GM12878 (cell line): ENCODE measurements at regions not wholly inside any gene's neighbourhood (a gene's known extent, or its start where the extent isn't known, plus 50 kb on each side); places are given as distances from the start of the nearest gene placed in this dataset.

Source experiments
- ATAC-seq: fragments of 200-7000 bp; cut with Tn5 transposase; 3 replicates; pipeline ENCODE4 v1.9.1; 2020; ENCODE audit warnings: mild to moderate bottlenecking, moderate library complexity
- BruUV-seq: library from RNA; stranded (reverse); fragments of 400-500 nt; replicated peaks from 2 replicates; lab custom pipeline; 2021; lab: Mats Ljungman, UMichigan
- CTCF ChIA-PET: fragments of 300-600 bp; sonication (Branson Sonifier 250); formaldehyde crosslinking; extraction: SDS; loops from one replicate; lab custom pipeline; 2021; ENCODE audit warnings: inconsistent platforms; lab: Yijun Ruan, JAX
- POLR2A ChIA-PET: fragments of 350-600 bp; formaldehyde crosslinking; extraction: SDS; loops from one replicate; lab custom pipeline; 2021; ENCODE audit warnings: inconsistent platforms; lab: Charles Lee
- RAD21 ChIA-PET: fragments of 300-600 bp; sonication (Branson Sonifier 250); formaldehyde crosslinking; loops from one replicate; lab custom pipeline; 2023; ENCODE audit warnings: antibody characterized with exemption; ENCODE audit not compliant: unreplicated experiment; lab: Charles Lee
- SMC1A ChIA-PET: fragments of 300-600 bp; sonication (Branson Sonifier 250); formaldehyde crosslinking; loops from one replicate; lab custom pipeline; 2023; ENCODE audit not compliant: unreplicated experiment, uncharacterized antibody; lab: Charles Lee
- DNase-seq: peaks from one replicate; pipeline ENCODE4 v3.0.0-alpha.2; 2011; ENCODE audit warnings: low read depth, low spot score
- FAIRE-seq: peaks from 3 replicates; lab custom pipeline; 2011; peaks lifted over from hg19 to GRCh38; lab: Jason Lieb, UNC
- H2AFZ ChIP-seq: 2 replicates; pipeline ENCODE4 v1.6.0; 2011; ENCODE audit warnings: low read depth, low read length, control low read depth; ENCODE audit not compliant: control insufficient read depth
- H3K27ac ChIP-seq: 2 replicates; pipeline ENCODE4 v1.5.1; 2011; ENCODE audit warnings: control low read depth; ENCODE audit not compliant: control insufficient read depth, insufficient read depth
- H3K27me3 ChIP-seq, 2 experiments: replicated peaks in 1 of 2; 2 replicates each; pipeline versions ENCODE4 v1.6.0 to v1.6.1; 2011; ENCODE audit warnings: low read length in 1 of 2; ENCODE audit not compliant: control insufficient read depth in 2 of 2, insufficient read depth in 2 of 2
- H3K36me3 ChIP-seq, 2 experiments: 2 replicates each; pipeline ENCODE4 v1.5.1; 2011; ENCODE audit warnings: low read length in 1 of 2; ENCODE audit not compliant: control insufficient read depth in 2 of 2, insufficient read depth in 2 of 2
- H3K4me1 ChIP-seq: 2 replicates; pipeline ENCODE4 v1.6.1; 2011; ENCODE audit warnings: mild to moderate bottlenecking, low read length, moderate library complexity, mixed read lengths; ENCODE audit not compliant: control insufficient read depth, insufficient read depth
- H3K4me2 ChIP-seq: 2 replicates; pipeline ENCODE4 v1.6.0; 2011; ENCODE audit warnings: control low read depth; ENCODE audit not compliant: control insufficient read depth, insufficient read depth
- H3K4me3 ChIP-seq: fragments of 200-600 bp; sonication (generic); 2 replicates; pipeline ENCODE4 v1.5.1; 2016
- H3K79me2 ChIP-seq: 2 replicates; pipeline ENCODE4 v1.6.0; 2011; ENCODE audit warnings: low read length; ENCODE audit not compliant: control insufficient read depth, insufficient read depth
- H3K9ac ChIP-seq: 2 replicates; pipeline ENCODE4 v1.8.0; 2011; ENCODE audit warnings: low read length, control low read depth, mixed read lengths; ENCODE audit not compliant: control insufficient read depth, insufficient read depth
- H3K9me3 ChIP-seq: replicated peaks from 3 replicates; pipeline ENCODE4 v1.5.1; 2011; ENCODE audit warnings: mild to moderate bottlenecking, low read length; ENCODE audit not compliant: control insufficient read depth, insufficient read depth
- H4K20me1 ChIP-seq: 2 replicates; pipeline ENCODE4 v1.6.0; 2011; ENCODE audit not compliant: control insufficient read depth, insufficient read depth
- BMI1 ChIP-seq: fragments of 450-650 bp; IDR thresholded peaks from 2 replicates; pipeline ENCODE4 v1.6.1; 2016; ENCODE audit warnings: mild to moderate bottlenecking, moderate library complexity, borderline replicate concordance
- ETV6 ChIP-seq, 2 experiments: fragments of 450-650 bp in 1 of 2; IDR thresholded peaks in 1 of 2; conservative IDR thresholded peaks in 1 of 2; 2 replicates each; pipeline ENCODE4 v1.6.1; 2014; ENCODE audit warnings: antibody characterized with exemption in 1 of 2, borderline replicate concordance in 1 of 2, low read depth in 1 of 2, mild to moderate bottlenecking in 1 of 2, moderate library complexity in 1 of 2
- MEF2A ChIP-seq: IDR thresholded peaks from 2 replicates; pipeline ENCODE4 v1.6.1; 2011; ENCODE audit warnings: low read depth, mild to moderate bottlenecking, low read length, moderate library complexity; ENCODE audit not compliant: insufficient read depth
- MTA2 ChIP-seq: fragments of 450-650 bp; IDR thresholded peaks from 2 replicates; pipeline ENCODE4 v1.6.1; 2016; ENCODE audit warnings: low read depth, mild to moderate bottlenecking, moderate library complexity
- NFXL1 ChIP-seq: fragments of 450-650 bp; IDR thresholded peaks from 2 replicates; pipeline ENCODE4 v1.6.1; 2017; ENCODE audit warnings: antibody characterized with exemption, mild to moderate bottlenecking, borderline replicate concordance
- PAX8 ChIP-seq: fragments of 450-650 bp; IDR thresholded peaks from 2 replicates; pipeline ENCODE4 v1.6.1; 2017; ENCODE audit warnings: mild to moderate bottlenecking, moderate library complexity
- RB1 ChIP-seq: fragments of 450-650 bp; formaldehyde crosslinking; IDR thresholded peaks from 2 replicates; pipeline ENCODE4 v1.6.1; 2017; ENCODE audit warnings: mild to moderate bottlenecking, borderline replicate concordance
- SIX5 ChIP-seq: IDR thresholded peaks from 2 replicates; pipeline ENCODE4 v1.6.1; 2011; ENCODE audit warnings: mild to moderate bottlenecking, low read depth, low read length, moderate library complexity; ENCODE audit not compliant: severe bottlenecking
- SKIL ChIP-seq: fragments of 450-650 bp; IDR thresholded peaks from 2 replicates; pipeline ENCODE4 v1.6.1; 2017; ENCODE audit warnings: mild to moderate bottlenecking, low read depth, inconsistent platforms; ENCODE audit not compliant: poor library complexity, severe bottlenecking
- SUPT20H ChIP-seq: IDR thresholded peaks from 2 replicates; pipeline ENCODE4 v1.6.1; 2011; ENCODE audit warnings: low read depth, mild to moderate bottlenecking, low read length, moderate library complexity, borderline replicate concordance; ENCODE audit not compliant: control insufficient read depth
- TCF12 ChIP-seq: IDR thresholded peaks from 2 replicates; pipeline ENCODE4 v1.6.1; 2011; ENCODE audit warnings: low read depth, mild to moderate bottlenecking, low read length
- ZBED1 ChIP-seq: IDR thresholded peaks from 2 replicates; pipeline ENCODE4 v1.6.1; 2016; ENCODE audit warnings: borderline replicate concordance
- ZNF384 ChIP-seq: IDR thresholded peaks from 2 replicates; pipeline ENCODE4 v1.6.1; 2012; ENCODE audit warnings: low read depth, mild to moderate bottlenecking, low read length, improper control_type of control experiment, borderline replicate concordance
- WGBS: methylation state at CpG from one replicate; pipeline ENCODE4 v1.1.6; 2016; ENCODE audit warnings: low lambda C conversion rate; ENCODE audit not compliant: insufficient replicate concordance, insufficient coverage; ENCODE audit errors: missing lambda C conversion rate; 5-methylcytosine and 5-hydroxymethylcytosine counted together
- in situ Hi-C: fragments of 300-500 bp; cut with MboI; formaldehyde crosslinking; loops from 9 replicates; pipeline ENCODE4 v1.14.3; 2018; ENCODE audit warnings: mixed read lengths
- intact Hi-C: fragments of 100-400 bp; cut with micrococcal nuclease; formaldehyde crosslinking; loops from one replicate; pipeline ENCODE4 v1.14.2; 2022; ENCODE audit not compliant: unreplicated experiment

GRCh38 chr1:213474054-213474453, 423.0 kb downstream of the RPS6KC1 start (continued):
- TF ChIP-seq MEF2A (no peak), ZNF384 (no peak), SKIL (no peak), PAX8 (no peak), RB1 (no peak), ZBED1 (no peak), NFXL1 (no peak), ETV6 (conservative IDR thresholded peaks at IDR 0.05 in 1 of 2, IDR thresholded peaks at IDR 0.05 in 1 of 2; ENCODE audit: borderline replicate concordance in 1 of 2, low read depth in 1 of 2) (no peak)

- no peak overlapping the region for H3K4me2 ChIP-seq
- no peaks in the 10 kb centered on the region for H3K36me3 ChIP-seq
- H2AFZ ChIP-seq = no peak overlapping the region
- H3K27ac ChIP-seq = no peak overlapping the region
- intact Hi-C loops = no loop called here
- in situ Hi-C loops = no loop called here
- ChIA-PET RAD21 (no interaction called here), POLR2A (no interaction called here), CTCF (no interaction called here), SMC1A (no interaction called here)
- no peaks in the 10 kb centered on the region for H3K27me3 ChIP-seq
- DNase-seq = no peak
- BruUV-seq = no TSS peak
- TF ChIP-seq MTA2 (no peak), SIX5 (no peak), BMI1 (no peak), SUPT20H (no peak), TCF12 (no peak)
- no peak for FAIRE-seq
- H3K79me2 ChIP-seq = no peaks in the 10 kb centered on the region
- WGBS = 19% methylated on average over 2 of the region's 2 CpGs
- H4K20me1 ChIP-seq = no peaks in the 10 kb centered on the region
- no peaks in the 10 kb centered on the region for H3K4me1 ChIP-seq
- no peak for ATAC-seq
- H3K9me3 ChIP-seq = no peaks in the 10 kb centered on the region
- H3K4me3 ChIP-seq = no peak overlapping the region
- H3K9ac ChIP-seq = no peak overlapping the region
Observed at GRCh38 chr1:213481395-213481794, 430.4 kb downstream of the RPS6KC1 start.
